Choroid plexus epithelial cell (primary cell): ENCODE measurements at regions not wholly inside any gene's neighbourhood (a gene's known extent, or its start where the extent isn't known, plus 50 kb on each side); places are given as distances from the start of the nearest gene placed in this dataset.

Experiments used
- DNase-seq: peaks from one replicate; pipeline ENCODE4 v3.0.0-alpha.2; 2010; ENCODE audit warnings: low read depth
- H3K4me3 ChIP-seq: 2 replicates; pipeline ENCODE4 v1.5.1; 2011; ENCODE audit warnings: low read depth, mild to moderate bottlenecking, control low read depth, low read length, moderate library complexity
- CTCF ChIP-seq: conservative IDR thresholded peaks from 2 replicates; pipeline ENCODE4 v1.5.1; 2011; ENCODE audit warnings: low read depth, mild to moderate bottlenecking, control low read depth, inconsistent platforms, low read length, moderate library complexity

DNA sequence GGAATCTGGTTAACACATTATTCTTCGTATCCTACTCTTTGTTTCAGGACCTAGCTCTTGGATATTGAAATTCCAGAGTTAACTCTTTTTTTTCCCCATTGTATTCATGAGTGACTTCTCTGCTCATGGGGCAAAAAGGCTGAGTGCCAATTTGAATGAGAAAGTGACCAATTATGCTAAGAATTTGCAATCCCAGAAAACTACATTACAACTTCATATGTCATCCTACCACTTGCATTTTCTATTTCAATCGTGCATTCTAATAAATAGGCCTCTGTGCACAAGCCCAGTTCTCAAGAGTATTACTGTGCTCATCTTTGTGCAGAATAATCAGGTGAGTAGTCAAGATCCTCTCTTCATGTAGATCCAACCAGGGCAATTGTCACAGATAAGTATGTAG is 537.8 kb downstream of the OTOL1 start:
- no peak overlapping the region for H3K4me3 ChIP-seq
- peak; percentile 35 for DNase-seq
- TF ChIP-seq CTCF, result no peak

DNA sequence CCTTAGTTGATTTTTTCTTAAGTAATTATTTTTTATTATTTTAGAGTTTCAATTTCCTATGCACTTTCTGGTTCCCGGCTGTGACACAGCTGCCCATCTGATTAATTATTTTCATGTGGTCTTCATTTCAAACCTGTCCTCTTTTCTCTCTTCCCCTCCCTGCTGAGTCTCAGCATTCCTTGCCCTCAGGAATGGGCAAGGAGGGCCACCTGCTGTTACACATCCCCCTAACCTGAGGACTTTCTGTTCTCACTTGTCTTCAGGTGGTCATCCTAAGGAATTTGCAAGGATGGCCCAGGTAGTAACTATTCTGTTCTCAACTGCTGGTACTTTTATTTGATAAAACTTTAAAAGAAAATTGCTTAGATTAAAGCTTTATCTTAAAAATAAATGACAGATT is 545.0 kb downstream of the OTOL1 start:
- DNase-seq, result no peak
- TF ChIP-seq CTCF, result no peak
- no peak overlapping the region for H3K4me3 ChIP-seq

GRCh38 chr3:162052636-162053035 is 556.0 kb downstream of the OTOL1 start:
- no peak overlapping the region for H3K4me3 ChIP-seq
- TF ChIP-seq CTCF, result no peak
- peak; percentile 12 for DNase-seq

DNA sequence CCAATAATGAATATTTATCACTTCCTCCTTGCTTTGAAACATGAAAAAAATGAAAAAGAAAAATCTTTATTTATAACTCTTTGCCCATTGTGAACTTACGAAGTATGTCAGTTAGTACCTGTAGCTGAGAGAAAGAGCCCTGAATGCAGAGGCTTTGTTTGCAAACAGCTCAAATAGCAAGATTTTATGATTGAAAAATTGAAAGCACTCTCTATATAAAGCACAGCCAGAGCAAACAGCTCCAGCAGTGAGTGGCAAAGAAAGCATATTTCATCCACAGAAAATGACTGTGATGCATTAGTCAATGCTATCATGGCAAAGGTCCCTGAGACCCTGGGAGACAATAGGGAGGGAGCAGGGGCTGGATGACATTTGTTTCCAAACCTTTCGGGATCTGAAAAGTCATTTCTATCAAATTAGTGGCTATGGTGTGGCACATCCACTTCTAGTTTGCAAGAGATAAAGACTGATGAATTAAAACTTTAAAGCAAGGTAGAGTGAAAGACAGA is 576.1 kb downstream of the OTOL1 start:
- no peak for DNase-seq
- TF ChIP-seq CTCF, result no peak
- H3K4me3 ChIP-seq, result no peak overlapping the region

DNA sequence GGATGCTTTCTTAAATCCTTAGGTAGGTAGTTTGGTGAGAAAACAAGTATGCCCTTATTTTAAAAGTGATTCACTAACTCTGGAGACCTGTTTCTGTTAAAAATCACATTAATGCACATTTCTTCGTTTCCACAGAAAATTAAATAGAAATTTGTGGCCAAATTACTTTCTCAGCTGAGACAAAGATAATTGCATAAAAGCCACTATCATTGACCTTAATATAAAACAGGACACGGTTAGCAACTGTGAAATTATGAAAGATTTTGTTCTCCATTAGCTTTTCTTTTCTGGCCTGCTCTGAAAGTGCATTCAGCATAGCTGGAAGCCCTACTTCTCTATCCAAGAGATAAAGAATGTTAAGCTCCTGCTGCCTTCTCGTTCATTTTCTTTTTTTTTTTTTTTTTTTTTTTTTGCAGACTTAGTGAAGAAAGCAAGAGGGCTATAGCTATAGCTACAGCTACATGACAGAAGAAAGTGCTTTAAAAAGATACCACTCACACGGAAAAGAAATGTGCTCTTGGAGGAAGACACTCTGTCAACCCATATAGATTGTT is 576.9 kb downstream of the OTOL1 start:
- TF ChIP-seq CTCF, result no peak
- no peak for DNase-seq
- no peak overlapping the region for H3K4me3 ChIP-seq

GRCh38 chr3:162077108-162077507 is 580.5 kb downstream of the OTOL1 start:
- no peak overlapping the region for H3K4me3 ChIP-seq
- no peak for TF ChIP-seq CTCF
- DNase-seq, result no peak

GRCh38 chr3:162082516-162082915 is 585.9 kb downstream of the OTOL1 start:
- H3K4me3 ChIP-seq, result no peak overlapping the region
- DNase-seq, result peak; percentile 30
- no peak for TF ChIP-seq CTCF
